ENCODE measurements at regions not wholly inside any gene's neighbourhood (a gene's known extent, or its start where the extent isn't known, plus 50 kb on each side); places are given as distances from the start of the nearest gene placed in this dataset.
"Not testable (repeated sequence)": the region's sequence is repeated elsewhere in the genome, so short reads cannot be mapped to it uniquely, and the experiment has no call there.

GRCh38 chr18:79597831-79598632, 81.6 kb upstream of the CTDP1 start:
- H3K36me3 ChIP-seq (ENCODE audit: control insufficient read depth, low read depth, low read length): no peaks in the 10 kb centered on the region
- H3K4me1 ChIP-seq (ENCODE audit: control insufficient read depth, low read depth, low read length): no peaks in the 10 kb centered on the region
- H3K9me3 ChIP-seq (ENCODE audit: control insufficient read depth, low read depth, low read length): no peaks in the 10 kb centered on the region
- H3K27me3 ChIP-seq (ENCODE audit: control insufficient read depth, insufficient read depth, low read length): no peaks in the 10 kb centered on the region
- no peak overlapping the region for H3K27ac ChIP-seq (ENCODE audit: low read length)
- H3K4me3 ChIP-seq (ENCODE audit: low read length): no peak overlapping the region
- H3K9ac ChIP-seq (ENCODE audit: low read length): no peak overlapping the region

GRCh38 chr18:79598633-79599175, 80.9 kb upstream of the CTDP1 start:
- H3K4me3 ChIP-seq (ENCODE audit: low read length): no peak overlapping the region
- H3K27me3 ChIP-seq (ENCODE audit: control insufficient read depth, insufficient read depth, low read length): no peaks in the 10 kb centered on the region
- no peaks in the 10 kb centered on the region for H3K36me3 ChIP-seq (ENCODE audit: control insufficient read depth, low read depth, low read length)
- H3K4me1 ChIP-seq (ENCODE audit: control insufficient read depth, low read depth, low read length): no peaks in the 10 kb centered on the region
- H3K27ac ChIP-seq (ENCODE audit: low read length): no peak overlapping the region
- H3K9me3 ChIP-seq (ENCODE audit: control insufficient read depth, low read depth, low read length): no peaks in the 10 kb centered on the region
- no peak overlapping the region for H3K9ac ChIP-seq (ENCODE audit: low read length)

DNA sequence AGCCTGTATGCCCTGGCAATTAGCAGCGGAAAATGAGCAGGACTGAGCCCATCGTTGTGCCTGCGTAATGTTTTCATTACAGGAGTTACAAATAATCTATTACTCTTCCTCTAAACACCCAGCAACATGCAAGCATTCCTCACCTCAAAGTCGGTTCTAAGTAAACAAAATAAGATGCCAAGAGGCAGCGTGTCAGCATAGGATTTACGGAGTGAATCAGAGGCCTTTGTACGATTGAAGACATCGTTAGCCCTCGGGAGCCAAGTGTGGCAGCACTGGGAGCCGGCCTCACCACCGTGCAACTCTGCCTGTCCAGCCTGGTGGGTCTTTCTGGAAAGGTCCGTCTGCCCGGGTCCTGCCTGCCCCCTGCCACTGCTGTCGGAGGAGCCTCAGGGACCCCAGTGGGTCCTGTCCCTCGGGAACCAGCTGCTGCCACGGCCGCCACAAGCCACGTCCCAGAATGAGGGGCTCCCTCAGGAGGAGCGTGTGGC, 80.1 kb upstream of the CTDP1 start:
- Histone ChIP-seq H3K27me3 (ENCODE audit: control insufficient read depth, insufficient read depth, low read length) (no peaks in the 10 kb centered on the region), H3K36me3 (ENCODE audit: control insufficient read depth, low read depth, low read length) (no peaks in the 10 kb centered on the region), H3K9me3 (ENCODE audit: control insufficient read depth, low read depth, low read length) (no peaks in the 10 kb centered on the region), H3K27ac (ENCODE audit: low read length) (no peak overlapping the region), H3K4me1 (ENCODE audit: control insufficient read depth, low read depth, low read length) (no peaks in the 10 kb centered on the region), H3K9ac (ENCODE audit: low read length) (no peak overlapping the region), H3K4me3 (ENCODE audit: low read length) (no peak overlapping the region)

- H3K9ac ChIP-seq (ENCODE audit: low read length): no peak overlapping the region
- no peaks in the 10 kb centered on the region for H3K9me3 ChIP-seq (ENCODE audit: control insufficient read depth, low read depth, low read length)
- H3K4me3 ChIP-seq (ENCODE audit: low read length): no peak overlapping the region
- no peak overlapping the region for H3K27ac ChIP-seq (ENCODE audit: low read length)
- no peaks in the 10 kb centered on the region for H3K27me3 ChIP-seq (ENCODE audit: control insufficient read depth, insufficient read depth, low read length)
- no peaks in the 10 kb centered on the region for H3K36me3 ChIP-seq (ENCODE audit: control insufficient read depth, low read depth, low read length)
- H3K4me1 ChIP-seq (ENCODE audit: control insufficient read depth, low read depth, low read length): no peaks in the 10 kb centered on the region
Measured at GRCh38 chr18:79600141-79600540, 79.5 kb upstream of the CTDP1 start.

DNA sequence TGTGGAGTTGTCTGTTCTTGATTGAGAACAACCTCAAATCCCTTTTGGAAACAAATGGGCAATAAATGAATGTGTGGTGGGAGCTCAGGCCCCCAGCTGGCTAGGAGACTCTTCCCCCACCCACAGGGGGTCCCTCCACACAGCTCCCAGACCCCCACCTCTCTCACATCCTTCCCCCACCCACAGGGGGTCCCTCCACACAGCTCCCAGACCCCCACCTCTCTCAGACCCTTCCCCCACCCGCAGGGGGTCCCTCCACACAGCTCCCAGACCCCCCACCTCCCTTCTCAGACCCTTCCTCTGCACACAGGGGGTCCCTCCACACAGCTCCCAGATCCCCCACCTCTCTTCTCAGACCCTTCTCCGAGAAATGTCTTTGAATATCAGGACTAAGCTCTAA, 79.0 kb upstream of the CTDP1 start:
- Histone ChIP-seq H3K36me3 (ENCODE audit: control insufficient read depth, low read depth, low read length) (no peaks in the 10 kb centered on the region), H3K9ac (ENCODE audit: low read length) (no peak overlapping the region), H3K27ac (ENCODE audit: low read length) (no peak overlapping the region), H3K4me1 (ENCODE audit: control insufficient read depth, low read depth, low read length) (no peaks in the 10 kb centered on the region), H3K9me3 (ENCODE audit: control insufficient read depth, low read depth, low read length) (no peaks in the 10 kb centered on the region), H3K27me3 (ENCODE audit: control insufficient read depth, insufficient read depth, low read length) (no peaks in the 10 kb centered on the region), H3K4me3 (ENCODE audit: low read length) (no peak overlapping the region)

- Histone ChIP-seq H3K9ac (ENCODE audit: low read length) (no peak overlapping the region), H3K27ac (ENCODE audit: low read length) (no peak overlapping the region), H3K36me3 (ENCODE audit: control insufficient read depth, low read depth, low read length) (no peaks in the 10 kb centered on the region), H3K9me3 (ENCODE audit: control insufficient read depth, low read depth, low read length) (no peaks in the 10 kb centered on the region), H3K27me3 (ENCODE audit: control insufficient read depth, insufficient read depth, low read length) (no peaks in the 10 kb centered on the region), H3K4me1 (ENCODE audit: control insufficient read depth, low read depth, low read length) (no peaks in the 10 kb centered on the region), H3K4me3 (ENCODE audit: low read length) (no peak overlapping the region)
Measured at GRCh38 chr18:79601234-79601633, 78.4 kb upstream of the CTDP1 start.

DNA sequence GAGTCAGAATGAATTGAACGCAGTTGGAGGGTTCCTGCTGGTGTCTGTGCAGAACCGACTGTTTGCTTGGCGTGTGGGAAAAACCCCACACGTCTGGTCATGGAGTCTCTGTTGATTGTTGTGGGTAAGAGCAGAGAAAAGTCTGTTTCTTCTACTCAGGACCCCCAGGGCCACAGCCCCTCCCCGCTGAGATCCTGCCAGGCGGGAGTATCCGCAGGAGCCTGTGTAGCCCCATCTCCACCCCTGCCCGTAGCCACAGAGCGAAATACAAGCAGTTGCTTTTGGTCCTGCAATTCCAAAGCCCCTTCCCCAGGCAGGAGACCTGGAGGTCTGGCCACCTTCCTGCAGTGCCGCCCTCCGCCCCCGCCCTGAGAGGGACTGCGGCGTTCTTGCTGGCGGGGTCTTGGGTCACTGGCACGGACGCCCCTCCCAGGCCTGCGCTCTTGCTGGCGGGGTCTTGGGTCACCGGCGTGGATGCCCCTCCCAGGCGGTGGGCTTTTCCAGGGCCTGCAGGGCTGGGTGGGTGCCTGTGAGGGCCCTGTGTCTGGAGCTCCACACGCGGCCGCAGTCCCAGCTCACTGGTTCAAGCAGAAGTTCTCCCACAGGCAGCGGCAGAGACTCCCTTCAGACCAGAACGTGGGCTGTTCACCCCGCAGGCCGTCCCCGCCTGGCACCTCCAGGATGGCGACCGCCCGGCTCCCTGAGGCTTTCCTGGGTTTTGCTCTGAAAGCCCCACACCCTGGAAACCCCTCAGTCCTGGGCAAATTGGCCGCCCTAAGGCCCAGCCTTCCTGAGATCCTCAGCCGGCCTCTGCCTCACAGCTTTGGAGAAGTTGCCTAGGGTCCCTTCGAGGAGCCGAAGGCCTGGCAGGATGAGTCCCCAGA, 76.0 kb upstream of the CTDP1 start:
- no peaks in the 10 kb centered on the region for H3K36me3 ChIP-seq (ENCODE audit: control insufficient read depth, low read depth, low read length)
- no peaks in the 10 kb centered on the region for H3K9me3 ChIP-seq (ENCODE audit: control insufficient read depth, low read depth, low read length)
- H3K9ac ChIP-seq (ENCODE audit: low read length): no peak overlapping the region
- no peaks in the 10 kb centered on the region for H3K4me1 ChIP-seq (ENCODE audit: control insufficient read depth, low read depth, low read length)
- no peak overlapping the region for H3K4me3 ChIP-seq (ENCODE audit: low read length)
- H3K27ac ChIP-seq (ENCODE audit: low read length): no peak overlapping the region
- no peaks in the 10 kb centered on the region for H3K27me3 ChIP-seq (ENCODE audit: control insufficient read depth, insufficient read depth, low read length)

DNA sequence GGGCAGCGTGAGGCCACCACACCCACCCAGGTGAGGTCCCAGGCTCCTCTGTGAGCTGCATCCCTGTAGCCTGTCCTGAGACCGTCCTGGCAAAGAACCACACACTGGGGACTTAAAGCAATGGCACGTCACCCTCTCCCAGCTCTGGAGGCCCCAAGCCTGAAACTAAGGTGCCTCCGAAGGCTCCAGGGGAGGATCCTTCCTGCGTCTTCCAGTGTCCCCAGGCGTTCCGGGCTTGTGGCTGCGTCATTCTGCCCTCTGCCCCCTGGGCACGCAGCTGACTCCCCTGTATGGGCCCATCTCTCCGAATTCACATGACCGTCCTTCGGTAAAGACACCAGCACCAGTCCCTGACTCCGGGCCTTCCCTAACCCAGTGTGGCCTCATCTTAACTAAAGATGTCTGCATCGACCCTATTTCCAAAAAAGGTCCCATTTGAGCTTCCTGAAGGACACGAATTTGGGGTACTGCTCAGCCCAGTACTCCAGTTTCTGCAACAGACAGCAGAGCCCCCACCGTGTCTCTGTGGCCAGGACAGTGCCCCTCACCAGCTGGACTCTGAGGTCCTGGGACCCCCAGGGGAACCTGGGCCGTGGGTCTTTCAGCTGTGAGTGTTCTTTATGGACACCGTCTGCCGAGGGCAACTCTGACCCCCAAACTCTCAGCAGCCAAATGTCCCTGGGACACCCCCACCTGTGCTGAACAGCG, 75.2 kb upstream of the CTDP1 start:
- Histone ChIP-seq H3K36me3 (ENCODE audit: control insufficient read depth, low read depth, low read length) (no peaks in the 10 kb centered on the region), H3K9me3 (ENCODE audit: control insufficient read depth, low read depth, low read length) (no peaks in the 10 kb centered on the region), H3K27ac (ENCODE audit: low read length) (no peak overlapping the region), H3K27me3 (ENCODE audit: control insufficient read depth, insufficient read depth, low read length) (no peaks in the 10 kb centered on the region), H3K4me3 (ENCODE audit: low read length) (no peak overlapping the region), H3K9ac (ENCODE audit: low read length) (no peak overlapping the region), H3K4me1 (ENCODE audit: control insufficient read depth, low read depth, low read length) (no peaks in the 10 kb centered on the region)

GRCh38 chr18:79604913-79605880, 74.4 kb upstream of the CTDP1 start:
- Histone ChIP-seq H3K4me1 (ENCODE audit: control insufficient read depth, low read depth, low read length) (no peaks in the 10 kb centered on the region), H3K4me3 (ENCODE audit: low read length) (no peak overlapping the region), H3K9me3 (ENCODE audit: control insufficient read depth, low read depth, low read length) (no peaks in the 10 kb centered on the region), H3K27me3 (ENCODE audit: control insufficient read depth, insufficient read depth, low read length) (no peaks in the 10 kb centered on the region), H3K9ac (ENCODE audit: low read length) (no peak overlapping the region), H3K36me3 (ENCODE audit: control insufficient read depth, low read depth, low read length) (no peaks in the 10 kb centered on the region), H3K27ac (ENCODE audit: low read length) (no peak overlapping the region)

GRCh38 chr18:79606071-79606470, 73.5 kb upstream of the CTDP1 start:
- not testable (repeated sequence) for H3K36me3 ChIP-seq (ENCODE audit: control insufficient read depth, low read depth, low read length); H3K27me3 ChIP-seq (ENCODE audit: control insufficient read depth, insufficient read depth, low read length); H3K4me1 ChIP-seq (ENCODE audit: control insufficient read depth, low read depth, low read length); H3K9ac ChIP-seq (ENCODE audit: low read length); H3K27ac ChIP-seq (ENCODE audit: low read length); H3K4me3 ChIP-seq (ENCODE audit: low read length); H3K9me3 ChIP-seq (ENCODE audit: control insufficient read depth, low read depth, low read length)
